ENCODE measurements at regions not wholly inside any gene's neighbourhood (a gene's known extent, or its start where the extent isn't known, plus 50 kb on each side); places are given as distances from the start of the nearest gene placed in this dataset.
A peak's percentile ranks its signal among the peaks of the same experiment; 100 is the strongest.

DNA sequence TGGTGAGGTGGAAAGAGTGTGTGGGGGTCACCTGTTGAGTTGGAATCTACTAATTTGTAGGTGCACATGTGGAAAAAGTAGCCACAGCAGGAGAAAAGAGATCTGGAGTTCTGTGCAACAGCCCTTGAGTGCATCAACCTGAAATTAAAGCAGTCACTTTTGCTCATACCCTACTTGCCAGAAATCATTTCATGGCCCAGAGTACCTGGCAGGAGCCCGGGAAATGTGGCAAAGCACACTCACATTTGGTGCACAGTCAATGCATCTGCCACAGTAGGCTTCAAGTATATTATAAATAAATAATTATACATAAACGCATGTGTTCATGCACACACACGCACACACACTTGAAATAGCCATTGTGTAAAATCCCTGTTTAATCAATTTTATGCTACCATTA, 203.0 kb downstream of the ICE1 start:
- peaks cover 42% of the 10 kb centered on the region for H3K9me3 Mint-ChIP-seq
- H3K4me3 Mint-ChIP-seq = no peak overlapping the region
- DNase-seq (ENCODE audit: low spot score in 2 of 2, unreplicated experiment in 2 of 2) = no peak
- H3K27me3 Mint-ChIP-seq (ENCODE audit: low read depth) = no peaks in the 10 kb centered on the region
- TF ChIP-seq CTCF (IDR thresholded peaks at IDR 0.05; ENCODE audit: unreplicated experiment) = no peak
- H3K27ac Mint-ChIP-seq = no peak overlapping the region
- no peaks in the 10 kb centered on the region for H3K4me1 Mint-ChIP-seq
- peaks cover 14% of the 10 kb centered on the region for H3K36me3 Mint-ChIP-seq

DNA sequence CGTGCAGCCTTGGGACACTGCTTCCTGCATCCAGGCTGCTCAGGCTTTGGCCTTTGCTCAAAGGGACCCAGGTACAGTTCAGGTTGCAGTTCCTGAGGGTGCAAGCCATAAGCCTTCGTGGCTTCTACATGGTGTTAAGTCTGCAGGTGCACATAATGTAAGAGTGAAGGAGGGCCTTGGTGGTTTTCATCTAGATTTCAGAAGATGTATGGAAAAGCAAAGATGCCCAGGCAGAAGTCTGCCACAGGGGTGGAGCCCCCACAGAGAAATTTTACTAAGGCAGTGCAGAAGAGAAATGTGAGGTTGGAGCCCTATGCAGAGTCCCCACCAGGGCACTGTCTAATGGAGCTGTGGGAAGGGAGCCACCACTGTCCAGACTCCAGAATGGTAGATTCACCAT, 200.9 kb downstream of the ICE1 start:
- H3K4me3 Mint-ChIP-seq = no peak overlapping the region

DNA sequence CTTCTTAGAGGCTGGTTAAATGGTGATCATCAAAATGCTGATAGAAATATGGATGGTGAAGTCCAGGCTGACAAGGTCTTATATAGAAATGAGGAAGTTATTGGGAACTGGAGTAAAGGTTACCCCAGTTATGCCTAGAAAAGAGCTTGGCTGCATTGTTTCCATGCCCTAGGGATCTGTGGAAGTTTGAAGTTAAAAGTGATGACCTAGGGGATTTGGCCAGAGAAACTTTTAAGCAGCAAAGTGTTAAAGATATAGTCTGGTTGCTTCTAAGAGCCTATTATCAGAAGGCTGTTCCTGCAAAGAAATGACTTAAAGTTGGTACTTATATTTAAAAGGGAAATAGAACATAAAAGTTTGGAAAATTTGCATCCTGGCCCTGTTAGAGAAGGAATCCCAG, 200.3 kb downstream of the ICE1 start:
- H3K9me3 Mint-ChIP-seq = peaks cover 50% of the 10 kb centered on the region
- H3K4me1 Mint-ChIP-seq = peaks cover 10% of the 10 kb centered on the region
- H3K27me3 Mint-ChIP-seq (ENCODE audit: low read depth) = no peaks in the 10 kb centered on the region
- peaks cover 15% of the 10 kb centered on the region for H3K36me3 Mint-ChIP-seq
- TF ChIP-seq CTCF (IDR thresholded peaks at IDR 0.05; ENCODE audit: unreplicated experiment) = no peak
- no peak overlapping the region for H3K27ac Mint-ChIP-seq
- DNase-seq (ENCODE audit: low spot score in 2 of 2, unreplicated experiment in 2 of 2) = no peak
- H3K4me3 Mint-ChIP-seq = no peak overlapping the region

More for the DNA sequence above, 200.9 kb downstream of the ICE1 start:
- no peak overlapping the region for H3K27ac Mint-ChIP-seq
- no peak for TF ChIP-seq CTCF (IDR thresholded peaks at IDR 0.05; ENCODE audit: unreplicated experiment)
- peaks cover 15% of the 10 kb centered on the region for H3K36me3 Mint-ChIP-seq
- H3K4me1 Mint-ChIP-seq = peaks cover 6% of the 10 kb centered on the region
- H3K27me3 Mint-ChIP-seq (ENCODE audit: low read depth) = no peaks in the 10 kb centered on the region
- no peak for DNase-seq (ENCODE audit: low spot score in 2 of 2, unreplicated experiment in 2 of 2)
- peaks cover 50% of the 10 kb centered on the region for H3K9me3 Mint-ChIP-seq

GRCh38 chr5:5619546-5619945, 197.1 kb downstream of the ICE1 start:
- DNase-seq (ENCODE audit: low spot score in 2 of 2, unreplicated experiment in 2 of 2) = no peak
- peaks cover 42% of the 10 kb centered on the region for H3K9me3 Mint-ChIP-seq

DNA sequence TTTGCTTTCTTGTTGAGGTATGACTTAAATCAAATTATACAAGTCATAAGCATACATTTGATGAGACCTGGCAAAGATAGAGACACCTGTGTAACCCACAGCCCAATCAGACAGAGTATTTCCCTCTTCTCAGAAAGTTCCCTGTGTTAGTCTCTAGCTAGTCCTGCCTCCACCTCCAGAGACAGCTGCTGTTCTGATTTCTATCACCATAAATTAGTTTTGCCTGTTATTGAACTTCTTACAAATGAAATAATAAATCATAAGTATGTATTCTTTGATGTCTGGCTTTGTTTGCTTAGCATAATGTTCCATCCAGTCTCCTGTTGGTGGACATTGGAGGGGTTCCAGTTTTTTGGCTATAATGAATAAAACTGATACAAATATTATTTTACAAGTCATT, 194.5 kb downstream of the ICE1 start:
- H3K9me3 Mint-ChIP-seq = peaks cover 27% of the 10 kb centered on the region
- DNase-seq (ENCODE audit: low spot score in 2 of 2, unreplicated experiment in 2 of 2) = no peak
- no peak for TF ChIP-seq CTCF (IDR thresholded peaks at IDR 0.05; ENCODE audit: unreplicated experiment)
- H3K4me1 Mint-ChIP-seq = peaks cover 36% of the 10 kb centered on the region
- H3K4me3 Mint-ChIP-seq = no peak overlapping the region
- peak overlapping the region; percentile 75 for H3K27ac Mint-ChIP-seq
- H3K36me3 Mint-ChIP-seq = peaks cover 9% of the 10 kb centered on the region
- H3K27me3 Mint-ChIP-seq (ENCODE audit: low read depth) = no peaks in the 10 kb centered on the region

More at GRCh38 chr5:5619546-5619945, 197.1 kb downstream of the ICE1 start:
- Mint-ChIP-seq H3K36me3 (peaks cover 15% of the 10 kb centered on the region), H3K27ac (no peak overlapping the region), H3K4me3 (no peak overlapping the region), H3K4me1 (peaks cover 36% of the 10 kb centered on the region), H3K27me3 (ENCODE audit: low read depth) (no peaks in the 10 kb centered on the region)
- no peak for TF ChIP-seq CTCF (IDR thresholded peaks at IDR 0.05; ENCODE audit: unreplicated experiment)

Measured in mesothelial cell of epicardium (in vitro differentiated cells).